ENCODE measurements at regions not wholly inside any gene's neighbourhood (a gene's known extent, or its start where the extent isn't known, plus 50 kb on each side); places are given as distances from the start of the nearest gene placed in this dataset.

- H3K36me3 ChIP-seq (replicated peaks in 1 of 2; ENCODE audit: insufficient read depth in 1 of 2, low read depth in 2 of 2): no peaks in the 10 kb centered on the region
- no peak for DNase-seq
- no peaks in the 10 kb centered on the region for H3K9me3 ChIP-seq
- TF ChIP-seq POLR2A (IDR thresholded peaks at IDR 0.05) (no peak), CTCF (IDR thresholded peaks at IDR 0.05) (no peak)
- H3K4me1 ChIP-seq: peaks cover 8% of the 10 kb centered on the region
- H3K27me3 ChIP-seq: no peaks in the 10 kb centered on the region
- H3K4me3 ChIP-seq: no peak overlapping the region
- intact Hi-C loops (cut with DNase I): no loop called here
- 89 to 91% methylated on average over 4 of the region's 4 CpGs for WGBS, 2 donors
- no peak for ATAC-seq
- H3K27ac ChIP-seq: no peak overlapping the region
These were observed 54.8 kb downstream of the CCDC71L start for GRCh38 chr7:106606120-106606519.

GRCh38 chr7:106604971-106605370, 56.0 kb downstream of the CCDC71L start:
- Histone ChIP-seq H3K27ac (no peak overlapping the region), H3K27me3 (no peaks in the 10 kb centered on the region), H3K36me3 (replicated peaks in 1 of 2; ENCODE audit: insufficient read depth in 1 of 2, low read depth in 2 of 2) (no peaks in the 10 kb centered on the region), H3K4me1 (peaks cover 8% of the 10 kb centered on the region), H3K4me3 (no peak overlapping the region), H3K9me3 (no peaks in the 10 kb centered on the region)
- ATAC-seq: no peak
- TF ChIP-seq POLR2A (IDR thresholded peaks at IDR 0.05) (no peak), CTCF (IDR thresholded peaks at IDR 0.05) (no peak)
- no peak for DNase-seq
- intact Hi-C loops (cut with DNase I): no loop called here
- WGBS, 2 donors: 88 to 98% methylated on average over 3 of the region's 3 CpGs

- no peaks in the 10 kb centered on the region for H3K9me3 ChIP-seq
- no peaks in the 10 kb centered on the region for H3K27me3 ChIP-seq
- no peak for ATAC-seq
- TF ChIP-seq POLR2A (IDR thresholded peaks at IDR 0.05) (no peak), CTCF (IDR thresholded peaks at IDR 0.05) (no peak)
- H3K27ac ChIP-seq: no peak overlapping the region
- DNase-seq: no peak
- intact Hi-C loops (cut with DNase I): no loop called here
- no peak overlapping the region for H3K4me3 ChIP-seq
- WGBS, 2 donors: 70 to 100% methylated on average over 1 of the region's 1 CpG
- H3K4me1 ChIP-seq: peaks cover 8% of the 10 kb centered on the region
- no peaks in the 10 kb centered on the region for H3K36me3 ChIP-seq (replicated peaks in 1 of 2; ENCODE audit: insufficient read depth in 1 of 2, low read depth in 2 of 2)
These were observed 56.5 kb downstream of the CCDC71L start for GRCh38 chr7:106604303-106604924.

GRCh38 chr7:106603346-106603745, 57.6 kb downstream of the CCDC71L start:
- Histone ChIP-seq H3K4me1 (peaks cover 6% of the 10 kb centered on the region), H3K27ac (no peak overlapping the region), H3K4me3 (no peak overlapping the region), H3K36me3 (replicated peaks in 1 of 2; ENCODE audit: insufficient read depth in 1 of 2, low read depth in 2 of 2) (no peaks in the 10 kb centered on the region), H3K9me3 (no peaks in the 10 kb centered on the region), H3K27me3 (no peaks in the 10 kb centered on the region)
- ATAC-seq (no peak), DNase-seq (no peak)
- intact Hi-C loops (cut with DNase I): no loop called here
- TF ChIP-seq CTCF (IDR thresholded peaks at IDR 0.05) (no peak), POLR2A (IDR thresholded peaks at IDR 0.05) (no peak)
- WGBS, 2 donors: 80% methylated on average over 4 of the region's 4 CpGs

GRCh38 chr7:106602062-106602461, 58.9 kb downstream of the CCDC71L start:
- no peaks in the 10 kb centered on the region for H3K27me3 ChIP-seq
- H3K27ac ChIP-seq: no peak overlapping the region
- DNase-seq: no peak
- ATAC-seq: no peak
- peaks cover 4% of the 10 kb centered on the region for H3K4me1 ChIP-seq
- no peaks in the 10 kb centered on the region for H3K36me3 ChIP-seq (replicated peaks in 1 of 2; ENCODE audit: insufficient read depth in 1 of 2, low read depth in 2 of 2)
- 81 to 90% methylated on average over 1 of the region's 1 CpG for WGBS, 2 donors
- intact Hi-C loops (cut with DNase I): no loop called here
- no peak overlapping the region for H3K4me3 ChIP-seq
- H3K9me3 ChIP-seq: no peaks in the 10 kb centered on the region
- TF ChIP-seq POLR2A (IDR thresholded peaks at IDR 0.05) (no peak), CTCF (IDR thresholded peaks at IDR 0.05) (no peak)

All from body of pancreas (tissue), 4 donors.